Tibial artery (tissue), 4 donors: ENCODE measurements at regions not wholly inside any gene's neighbourhood (a gene's known extent, or its start where the extent isn't known, plus 50 kb on each side); places are given as distances from the start of the nearest gene placed in this dataset.

Experiments
- DNase-seq, 2 donors: peaks; one replicate each; pipeline ENCODE4 v3.0.0-alpha.2; 2019
- H3K27ac ChIP-seq, 2 donors: fragments of 200-600 bp; sonication (generic) in 1 of 2; 1 replicate in 1 of 2; 2 replicates in 1 of 2; pipeline ENCODE4 v1.5.1; 2018 to 2019; ENCODE audit warnings: mild to moderate bottlenecking in 1 of 2
- H3K27me3 ChIP-seq, 2 donors: fragments of 200-600 bp; sonication (generic) in 1 of 2; one replicate each; pipeline versions ENCODE4 v1.5.1 to v1.6.0; 2016 to 2019
- H3K36me3 ChIP-seq, 3 donors: fragments of 200-600 bp; sonication (generic) in 2 of 3; one replicate each; pipeline ENCODE4 v1.5.1; 2016 to 2019; ENCODE audit warnings: mild to moderate bottlenecking in 2 of 3
- H3K4me1 ChIP-seq, 4 donors: fragments of 200-600 bp; sonication (generic) in 2 of 4; 1 replicate in 3 of 4; 2 replicates in 1 of 4; pipeline ENCODE4 v1.5.1; 2016 to 2019
- H3K4me3 ChIP-seq, 2 donors: fragments of 200-600 bp; sonication (generic) in 1 of 2; 1 replicate in 1 of 2; 2 replicates in 1 of 2; pipeline ENCODE4 v1.5.1; 2018 to 2019; ENCODE audit warnings: mild to moderate bottlenecking in 2 of 2
- H3K9me3 ChIP-seq, 3 donors: fragments of 200-600 bp; sonication (generic) in 1 of 3; one replicate each; pipeline ENCODE4 v1.5.1; 2016 to 2019
- CTCF ChIP-seq, 2 experiments: fragments of 200-600 bp in 1 of 2; fragments of 450-650 bp in 1 of 2; IDR thresholded peaks; one replicate each; pipeline ENCODE4 v1.5.1; 2017 to 2019; ENCODE audit warnings: antibody characterized with exemption in 2 of 2, mild to moderate bottlenecking in 1 of 2, moderate library complexity in 1 of 2
- intact Hi-C: fragments of 100-400 bp; cut with DNase I; formaldehyde crosslinking; loops from one replicate; pipeline ENCODE4 v1.15.0; 2023; ENCODE audit warnings: low total_unique reads

- no peak for DNase-seq
- intact Hi-C loops = no loop called here
- Histone ChIP-seq H3K9me3 (no peaks in the 10 kb centered on the region), H3K4me3 (no peak overlapping the region), H3K27ac (no peak overlapping the region), H3K27me3 (no peaks in the 10 kb centered on the region), H3K4me1 (no peaks in the 10 kb centered on the region), H3K36me3 (no peaks in the 10 kb centered on the region)
- no peak for TF ChIP-seq CTCF (IDR thresholded peaks at IDR 0.05)
These were observed 483.3 kb downstream of the BCL11A start for GRCh38 chr2:60070196-60070595.

DNA sequence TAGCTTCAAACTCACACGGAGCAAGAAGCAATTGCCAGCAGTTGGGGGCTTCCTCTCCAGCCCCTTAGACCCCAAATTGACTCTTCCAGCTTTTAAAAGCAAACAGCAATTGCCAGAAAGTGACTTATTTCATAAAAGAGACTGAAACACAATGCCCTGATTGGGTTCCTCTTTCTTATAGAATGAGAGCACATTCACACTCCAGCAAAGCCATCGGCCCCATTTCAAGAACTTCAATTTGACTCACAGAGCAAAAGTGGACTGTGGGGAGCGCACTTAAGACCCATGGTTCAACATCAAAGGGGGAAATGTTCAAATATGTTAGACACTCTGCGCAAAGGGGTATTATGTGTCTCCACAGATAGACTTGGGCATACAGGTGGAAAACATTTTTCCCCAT is 484.7 kb downstream of the BCL11A start:
- H3K9me3 ChIP-seq = no peaks in the 10 kb centered on the region
- no peak overlapping the region for H3K4me3 ChIP-seq
- TF ChIP-seq CTCF (IDR thresholded peaks at IDR 0.05) = no peak
- H3K27ac ChIP-seq = no peak overlapping the region
- H3K27me3 ChIP-seq = no peaks in the 10 kb centered on the region
- intact Hi-C loops = no loop called here
- no peak for DNase-seq
- H3K36me3 ChIP-seq = no peaks in the 10 kb centered on the region
- H3K4me1 ChIP-seq = no peaks in the 10 kb centered on the region

- TF ChIP-seq CTCF (IDR thresholded peaks at IDR 0.05) = no peak
- no peaks in the 10 kb centered on the region for H3K4me1 ChIP-seq
- no peaks in the 10 kb centered on the region for H3K36me3 ChIP-seq
- H3K27me3 ChIP-seq = no peaks in the 10 kb centered on the region
- no peak for DNase-seq
- H3K27ac ChIP-seq = no peak overlapping the region
- intact Hi-C loops = no loop called here
- H3K9me3 ChIP-seq = no peaks in the 10 kb centered on the region
- no peak overlapping the region for H3K4me3 ChIP-seq
These were observed 486.4 kb downstream of the BCL11A start for GRCh38 chr2:60067006-60067405.

DNA sequence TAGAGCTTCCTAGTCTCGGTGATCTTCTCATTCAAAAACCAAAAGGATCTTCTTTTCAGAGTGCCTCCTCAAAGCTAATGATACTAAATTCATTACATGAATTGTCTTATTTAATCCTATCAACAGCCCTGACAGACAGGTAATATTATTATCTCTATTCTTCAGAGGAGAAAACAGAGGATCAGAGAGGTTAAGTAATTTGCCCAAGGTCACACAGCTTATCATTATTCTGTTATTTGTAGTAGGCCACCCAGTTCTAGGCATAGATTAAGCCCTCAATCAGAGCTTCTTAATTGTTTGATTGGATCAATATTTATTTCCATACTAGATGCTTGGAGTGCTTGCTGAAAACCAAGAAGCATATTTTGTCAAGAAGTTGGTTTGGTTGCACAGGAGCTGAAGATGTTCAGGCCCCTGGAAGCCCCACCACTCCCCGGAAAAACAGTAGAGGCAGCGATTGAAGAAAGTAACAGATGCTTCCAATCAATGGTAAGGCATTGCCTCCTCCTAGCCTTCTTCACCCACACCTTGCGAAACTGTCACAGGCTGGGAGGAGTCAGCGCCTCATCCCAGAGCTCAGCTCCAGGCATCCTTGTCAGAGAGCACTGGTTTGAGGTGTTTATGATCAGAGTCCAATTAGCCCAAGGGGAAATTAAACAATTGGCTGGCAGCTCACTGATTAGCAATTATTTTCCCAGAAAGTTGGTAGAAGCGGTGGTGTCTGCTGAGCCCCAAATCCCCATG is 487.2 kb downstream of the BCL11A start:
- H3K4me1 ChIP-seq = no peaks in the 10 kb centered on the region
- H3K36me3 ChIP-seq = no peaks in the 10 kb centered on the region
- no peak for TF ChIP-seq CTCF (IDR thresholded peaks at IDR 0.05)
- no peaks in the 10 kb centered on the region for H3K27me3 ChIP-seq
- intact Hi-C loops = no loop called here
- no peak for DNase-seq
- H3K4me3 ChIP-seq = no peak overlapping the region
- H3K27ac ChIP-seq = no peak overlapping the region
- no peaks in the 10 kb centered on the region for H3K9me3 ChIP-seq

GRCh38 chr2:60064687-60065389 is 488.6 kb downstream of the BCL11A start:
- intact Hi-C loops = no loop called here

More at GRCh38 chr2:60064687-60065389, 488.6 kb downstream of the BCL11A start:
- Histone ChIP-seq H3K4me3 (no peak overlapping the region), H3K4me1 (no peaks in the 10 kb centered on the region), H3K9me3 (no peaks in the 10 kb centered on the region), H3K27ac (no peak overlapping the region), H3K27me3 (no peaks in the 10 kb centered on the region), H3K36me3 (no peaks in the 10 kb centered on the region)
- TF ChIP-seq CTCF (IDR thresholded peaks at IDR 0.05) = no peak
- DNase-seq = no peak
